Neural cell (in vitro differentiated cells): ENCODE measurements at regions not wholly inside any gene's neighbourhood (a gene's known extent, or its start where the extent isn't known, plus 50 kb on each side); places are given as distances from the start of the nearest gene placed in this dataset.

Experiments used
- EP300 ChIP-seq: fragments of 450-650 bp; conservative IDR thresholded peaks from 2 replicates; pipeline ENCODE4 v1.6.1; 2014; ENCODE audit warnings: antibody characterized with exemption, mild to moderate bottlenecking, moderate library complexity; ENCODE audit not compliant: poor library complexity, severe bottlenecking
- EZH2 ChIP-seq: fragments of 200-600, 300-800 bp; shearing (Covaris generic), sonication (generic); IDR thresholded peaks from 2 replicates; pipeline ENCODE4 v1.6.1; 2014; ENCODE audit warnings: antibody characterized with exemption, low read length, borderline replicate concordance, mild to moderate bottlenecking; ENCODE audit not compliant: insufficient read depth, poor library complexity, severe bottlenecking
- POLR2AphosphoS5 ChIP-seq: IDR thresholded peaks from 2 replicates; pipeline ENCODE4 v1.6.1; 2012
- RAD21 ChIP-seq: fragments of 450-650 bp; conservative IDR thresholded peaks from 2 replicates; pipeline ENCODE4 v1.6.1; 2014; ENCODE audit warnings: antibody characterized with exemption, mild to moderate bottlenecking, moderate library complexity
- SMC3 ChIP-seq: fragments of 450-650 bp; conservative IDR thresholded peaks from 2 replicates; pipeline ENCODE4 v1.6.1; 2014; ENCODE audit warnings: antibody characterized with exemption, mild to moderate bottlenecking, moderate library complexity; ENCODE audit not compliant: poor library complexity
- TF ChIP-seq, protein P1 (sequence below): fragments of 450-650 bp; IDR thresholded peaks from 2 replicates; pipeline ENCODE4 v1.5.1; 2014; ENCODE audit warnings: antibody characterized with exemption, mild to moderate bottlenecking, moderate library complexity; ENCODE audit not compliant: poor library complexity, severe bottlenecking
- TF ChIP-seq, protein P2 (sequence below): IDR thresholded peaks from 2 replicates; pipeline ENCODE4 v1.6.1; 2012; ENCODE audit warnings: borderline replicate concordance

- TF ChIP-seq, protein P1, sequence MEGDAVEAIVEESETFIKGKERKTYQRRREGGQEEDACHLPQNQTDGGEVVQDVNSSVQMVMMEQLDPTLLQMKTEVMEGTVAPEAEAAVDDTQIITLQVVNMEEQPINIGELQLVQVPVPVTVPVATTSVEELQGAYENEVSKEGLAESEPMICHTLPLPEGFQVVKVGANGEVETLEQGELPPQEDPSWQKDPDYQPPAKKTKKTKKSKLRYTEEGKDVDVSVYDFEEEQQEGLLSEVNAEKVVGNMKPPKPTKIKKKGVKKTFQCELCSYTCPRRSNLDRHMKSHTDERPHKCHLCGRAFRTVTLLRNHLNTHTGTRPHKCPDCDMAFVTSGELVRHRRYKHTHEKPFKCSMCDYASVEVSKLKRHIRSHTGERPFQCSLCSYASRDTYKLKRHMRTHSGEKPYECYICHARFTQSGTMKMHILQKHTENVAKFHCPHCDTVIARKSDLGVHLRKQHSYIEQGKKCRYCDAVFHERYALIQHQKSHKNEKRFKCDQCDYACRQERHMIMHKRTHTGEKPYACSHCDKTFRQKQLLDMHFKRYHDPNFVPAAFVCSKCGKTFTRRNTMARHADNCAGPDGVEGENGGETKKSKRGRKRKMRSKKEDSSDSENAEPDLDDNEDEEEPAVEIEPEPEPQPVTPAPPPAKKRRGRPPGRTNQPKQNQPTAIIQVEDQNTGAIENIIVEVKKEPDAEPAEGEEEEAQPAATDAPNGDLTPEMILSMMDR, result no peak
- no peak for TF ChIP-seq EZH2
- no peak for TF ChIP-seq POLR2AphosphoS5
- TF ChIP-seq EP300, result no peak
- TF ChIP-seq SMC3, result no peak
- TF ChIP-seq, protein P2, sequence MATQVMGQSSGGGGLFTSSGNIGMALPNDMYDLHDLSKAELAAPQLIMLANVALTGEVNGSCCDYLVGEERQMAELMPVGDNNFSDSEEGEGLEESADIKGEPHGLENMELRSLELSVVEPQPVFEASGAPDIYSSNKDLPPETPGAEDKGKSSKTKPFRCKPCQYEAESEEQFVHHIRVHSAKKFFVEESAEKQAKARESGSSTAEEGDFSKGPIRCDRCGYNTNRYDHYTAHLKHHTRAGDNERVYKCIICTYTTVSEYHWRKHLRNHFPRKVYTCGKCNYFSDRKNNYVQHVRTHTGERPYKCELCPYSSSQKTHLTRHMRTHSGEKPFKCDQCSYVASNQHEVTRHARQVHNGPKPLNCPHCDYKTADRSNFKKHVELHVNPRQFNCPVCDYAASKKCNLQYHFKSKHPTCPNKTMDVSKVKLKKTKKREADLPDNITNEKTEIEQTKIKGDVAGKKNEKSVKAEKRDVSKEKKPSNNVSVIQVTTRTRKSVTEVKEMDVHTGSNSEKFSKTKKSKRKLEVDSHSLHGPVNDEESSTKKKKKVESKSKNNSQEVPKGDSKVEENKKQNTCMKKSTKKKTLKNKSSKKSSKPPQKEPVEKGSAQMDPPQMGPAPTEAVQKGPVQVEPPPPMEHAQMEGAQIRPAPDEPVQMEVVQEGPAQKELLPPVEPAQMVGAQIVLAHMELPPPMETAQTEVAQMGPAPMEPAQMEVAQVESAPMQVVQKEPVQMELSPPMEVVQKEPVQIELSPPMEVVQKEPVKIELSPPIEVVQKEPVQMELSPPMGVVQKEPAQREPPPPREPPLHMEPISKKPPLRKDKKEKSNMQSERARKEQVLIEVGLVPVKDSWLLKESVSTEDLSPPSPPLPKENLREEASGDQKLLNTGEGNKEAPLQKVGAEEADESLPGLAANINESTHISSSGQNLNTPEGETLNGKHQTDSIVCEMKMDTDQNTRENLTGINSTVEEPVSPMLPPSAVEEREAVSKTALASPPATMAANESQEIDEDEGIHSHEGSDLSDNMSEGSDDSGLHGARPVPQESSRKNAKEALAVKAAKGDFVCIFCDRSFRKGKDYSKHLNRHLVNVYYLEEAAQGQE, result no peak
- TF ChIP-seq RAD21, result no peak
Measured at GRCh38 chr5:42900734-42901133, 89.0 kb upstream of the SELENOP start.
